ENCODE measurements at regions not wholly inside any gene's neighbourhood (a gene's known extent, or its start where the extent isn't known, plus 50 kb on each side); places are given as distances from the start of the nearest gene placed in this dataset.
"Not testable (repeated sequence)": the region's sequence is repeated elsewhere in the genome, so short reads cannot be mapped to it uniquely, and the experiment has no call there.

DNA sequence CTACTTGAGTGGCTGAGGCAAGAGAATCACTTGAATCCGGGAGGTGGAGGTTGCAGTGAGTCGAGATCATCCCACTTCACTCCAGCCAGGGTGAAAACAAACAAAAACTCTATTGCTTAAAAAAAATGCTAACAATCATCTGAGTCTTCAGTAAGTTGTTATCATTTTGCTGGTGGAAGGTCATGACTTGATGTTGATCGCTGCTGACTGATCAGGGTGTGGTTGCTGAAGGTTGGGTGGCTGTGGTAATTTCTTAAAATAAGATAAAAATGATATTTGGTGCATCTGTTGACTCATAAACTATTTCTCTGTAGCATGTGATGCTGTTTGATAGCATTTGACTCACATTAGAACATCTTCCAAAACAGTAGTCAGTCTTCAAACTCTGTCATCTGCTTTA lies 349.4 kb upstream of the PAPPA start:
- DNase-seq (ENCODE audit: low spot score): no peak

DNA sequence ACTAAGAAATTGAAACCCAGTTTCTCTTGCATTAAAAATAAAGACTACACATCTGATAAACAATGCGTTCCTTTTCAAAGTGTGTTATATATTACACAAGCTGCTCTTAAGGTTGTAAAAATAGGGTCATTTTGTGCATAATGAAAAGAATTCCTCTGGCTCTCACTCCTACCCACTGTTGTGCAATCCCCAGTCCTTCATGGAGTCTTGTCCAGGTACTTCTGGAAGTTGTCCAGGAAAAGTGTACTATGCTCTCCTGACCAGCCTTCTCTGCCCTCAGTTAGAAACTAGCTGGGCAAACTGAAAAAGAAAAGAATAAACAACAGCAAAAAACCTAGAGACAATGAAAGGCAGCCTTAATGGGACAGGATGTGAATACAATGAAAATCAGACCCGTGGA lies 345.5 kb upstream of the PAPPA start:
- DNase-seq (ENCODE audit: low spot score): peak; percentile 15

DNA sequence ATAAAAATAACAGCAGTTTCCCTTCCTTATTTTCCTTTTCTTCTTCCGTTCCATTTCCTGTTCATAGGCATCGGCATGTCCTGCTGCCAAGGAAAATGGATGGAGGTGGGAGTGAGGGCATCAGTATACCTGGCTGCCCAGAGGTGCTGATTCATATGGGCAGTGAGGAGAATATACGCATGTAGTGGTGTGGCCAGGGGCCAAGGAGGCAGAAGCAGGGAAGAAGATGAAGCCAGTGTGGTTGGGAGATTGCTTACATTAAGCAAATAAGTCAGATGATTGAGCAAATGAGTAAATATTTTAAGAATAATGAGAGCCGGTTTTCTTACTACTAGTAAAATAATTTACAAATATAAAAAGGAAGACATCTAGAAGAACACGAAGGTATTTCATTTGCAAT lies 344.9 kb upstream of the PAPPA start:
- peak; percentile 24 for DNase-seq (ENCODE audit: low spot score)

DNA sequence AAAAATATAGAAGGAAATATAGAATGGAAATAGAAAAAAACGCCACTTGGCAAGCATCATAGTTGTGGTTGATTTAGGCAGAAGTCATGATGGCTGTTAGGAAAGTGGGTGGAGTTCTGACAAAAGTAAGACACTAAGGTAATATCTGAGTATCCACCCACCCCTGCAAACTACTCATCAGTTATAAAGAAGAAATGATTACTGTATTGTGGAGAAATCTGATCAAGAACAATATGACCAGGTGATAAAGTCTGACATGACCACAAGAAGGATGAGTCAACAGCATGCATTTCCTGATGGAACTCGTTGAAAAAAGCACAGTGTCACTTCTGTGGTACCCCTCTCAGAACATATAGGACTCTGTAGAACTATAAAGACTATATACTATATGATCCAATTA lies 343.4 kb upstream of the PAPPA start:
- peak; percentile 22 for DNase-seq (ENCODE audit: low spot score)

DNA sequence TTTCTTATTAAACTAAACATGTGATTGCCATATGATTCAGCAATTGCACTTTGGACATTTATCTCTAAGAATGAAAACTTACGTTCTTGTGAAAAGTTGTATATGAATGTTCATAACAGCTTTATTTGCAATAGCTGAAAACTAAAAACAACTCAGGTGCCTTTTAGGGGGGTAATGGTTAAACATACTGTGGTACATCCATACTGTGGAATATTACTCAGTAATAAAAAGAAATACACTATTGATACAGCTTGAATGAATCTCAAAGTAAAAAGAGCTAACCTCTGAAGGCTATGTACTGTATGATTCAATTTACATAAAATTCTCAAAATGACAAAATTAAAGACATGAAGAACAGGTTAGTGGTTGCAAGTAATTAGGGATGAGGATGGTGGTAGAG lies 339.5 kb upstream of the PAPPA start:
- DNase-seq (ENCODE audit: low spot score): no peak

DNA sequence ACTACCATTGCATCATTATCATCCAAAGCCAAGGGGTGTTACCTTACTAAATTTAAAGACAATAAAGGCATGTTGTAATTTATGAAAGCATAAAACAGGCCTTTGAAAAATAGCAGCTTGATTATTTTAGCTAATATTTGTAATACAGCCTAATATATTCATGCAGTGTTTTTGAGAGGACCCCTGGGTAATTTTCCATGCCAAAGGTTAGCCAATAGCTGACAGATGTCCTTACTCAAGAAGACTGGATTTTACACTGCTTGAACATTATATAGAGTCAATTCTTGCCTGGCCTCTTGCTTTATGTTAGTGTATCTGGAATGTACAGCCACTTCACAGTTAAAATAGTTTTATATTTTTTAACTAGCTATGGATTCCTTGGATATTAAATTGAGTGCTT lies 337.8 kb upstream of the PAPPA start:
- no peak for DNase-seq (ENCODE audit: low spot score)

DNA sequence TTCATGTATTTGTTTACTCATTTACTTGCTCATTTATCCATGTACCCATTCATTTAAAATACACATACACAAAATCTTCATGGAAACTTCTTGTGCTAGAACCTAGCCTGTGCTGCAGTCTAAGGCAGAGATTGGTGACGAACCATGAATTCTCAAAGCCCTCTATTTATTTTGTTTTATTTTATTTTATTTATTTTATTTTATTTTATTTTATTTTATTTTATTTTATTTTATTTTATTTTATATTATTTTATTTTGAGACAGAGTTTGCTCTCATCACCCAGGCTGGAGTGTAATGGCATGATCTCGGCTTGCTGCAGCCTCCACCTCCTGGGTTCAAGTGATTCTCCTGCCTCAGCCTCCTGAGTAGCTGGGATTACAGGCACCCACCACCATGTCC lies 334.9 kb upstream of the PAPPA start:
- not testable (repeated sequence) for DNase-seq (ENCODE audit: low spot score)

DNA sequence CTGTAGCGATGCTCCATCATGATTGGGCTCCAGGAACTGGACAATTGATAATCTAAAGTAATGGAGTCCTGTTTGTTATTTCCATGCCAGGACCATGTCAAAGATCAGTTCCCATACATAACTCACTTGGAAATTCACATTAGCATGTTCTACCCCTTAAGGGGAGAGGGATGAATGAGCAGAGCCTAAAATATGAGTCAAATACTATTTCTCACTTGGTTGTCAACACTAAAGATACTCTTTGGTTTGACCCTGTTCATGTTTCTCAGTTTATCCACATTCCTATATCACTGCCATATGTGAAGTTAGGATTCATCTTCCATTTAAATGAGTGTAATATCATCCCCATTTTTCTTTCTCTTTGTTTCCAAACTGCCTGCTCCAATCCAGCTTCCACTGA lies 321.6 kb upstream of the PAPPA start:
- DNase-seq (ENCODE audit: low spot score): no peak

DNA sequence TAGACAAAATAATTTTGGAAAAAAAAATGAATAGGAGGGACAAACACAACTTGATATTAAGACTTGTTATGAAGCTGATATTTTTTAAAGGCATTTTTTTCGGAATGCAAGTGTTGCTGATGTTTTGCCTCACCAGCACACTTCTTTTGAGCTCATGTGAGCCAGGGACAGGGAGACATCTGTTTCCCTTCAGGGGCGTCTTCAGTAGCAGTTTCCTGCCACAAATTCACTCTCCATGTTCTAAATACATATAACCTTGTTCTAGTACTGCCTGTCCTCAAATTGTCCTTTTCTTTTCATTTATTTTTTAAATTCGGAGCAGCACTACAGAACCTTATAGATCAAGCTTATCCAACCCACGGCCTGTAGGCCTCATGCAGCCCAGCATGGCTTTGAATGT lies 316.0 kb upstream of the PAPPA start:
- DNase-seq (ENCODE audit: low spot score): no peak

DNA sequence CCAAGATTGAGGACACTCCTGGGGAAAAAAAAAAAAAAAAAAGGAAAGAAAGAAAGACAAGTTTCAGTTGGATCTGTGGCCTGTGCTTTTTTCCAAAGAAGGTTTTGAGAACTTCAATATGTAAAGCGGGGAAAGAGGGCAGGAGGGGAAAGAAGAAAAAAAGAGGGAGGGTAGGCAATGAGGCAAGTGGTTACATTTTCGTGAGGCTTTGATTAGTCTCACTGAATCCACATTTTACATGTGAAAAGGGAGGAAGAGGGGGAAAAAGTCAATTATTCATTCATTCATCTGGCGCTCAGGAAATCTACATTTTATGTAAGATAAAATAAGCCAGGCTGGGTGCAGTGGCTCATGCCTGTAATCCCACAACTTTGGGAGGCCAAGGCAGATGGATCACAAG lies 315.2 kb upstream of the PAPPA start:
- no peak for DNase-seq (ENCODE audit: low spot score)

DNA sequence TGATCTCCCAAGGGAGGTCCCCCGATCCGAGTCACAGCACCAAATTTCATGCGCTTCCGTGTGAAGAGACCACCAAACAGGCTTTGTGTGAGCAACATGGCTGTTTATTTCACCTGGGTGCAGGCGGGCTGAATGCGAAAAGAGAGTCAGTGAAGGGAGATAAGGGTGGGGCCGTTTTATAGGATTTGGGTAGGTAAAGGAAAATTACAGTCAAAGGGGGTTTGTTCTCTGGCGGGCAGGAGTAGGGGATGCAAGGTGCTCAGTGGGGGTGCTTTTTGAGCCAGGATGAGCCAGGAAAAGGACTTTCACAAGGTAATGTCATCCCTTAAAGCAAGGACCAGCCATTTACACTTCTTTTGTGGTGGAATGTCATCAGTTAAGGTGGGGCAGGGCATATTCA lies 309.2 kb upstream of the PAPPA start:
- DNase-seq (ENCODE audit: low spot score): not testable (repeated sequence)

DNA sequence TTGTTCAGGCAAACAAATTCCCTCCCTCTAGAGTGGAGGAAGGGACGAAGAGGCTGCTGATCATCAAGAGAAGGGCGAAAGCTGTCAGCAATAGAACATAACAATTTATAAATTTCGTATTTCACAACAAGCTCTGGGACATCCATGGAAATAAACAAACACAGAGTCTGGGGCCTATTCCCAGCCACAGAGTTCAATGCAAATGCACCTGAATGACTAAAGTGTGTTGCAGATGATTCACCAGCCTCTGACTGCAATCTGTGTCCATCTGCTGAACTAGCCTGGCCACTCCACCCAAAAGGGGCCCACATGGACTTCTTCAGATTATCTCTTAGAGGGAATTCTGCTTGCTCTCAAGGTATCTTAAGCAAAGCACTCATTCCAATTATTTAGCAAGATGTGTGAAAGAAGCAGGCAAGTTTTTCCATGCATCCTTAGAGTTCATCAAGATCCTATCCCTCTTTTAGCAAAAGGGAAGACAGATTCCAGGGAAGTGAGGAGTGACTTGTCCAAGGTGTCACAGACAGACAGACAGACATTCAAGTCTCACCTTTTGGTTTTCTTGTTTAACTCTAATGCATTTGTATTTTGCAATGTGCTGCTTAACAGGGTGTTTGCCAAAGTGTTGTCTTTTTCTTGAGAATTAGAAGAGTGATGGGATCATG lies 307.8 kb upstream of the PAPPA start:
- peak; percentile 60 for DNase-seq (ENCODE audit: low spot score)

DNA sequence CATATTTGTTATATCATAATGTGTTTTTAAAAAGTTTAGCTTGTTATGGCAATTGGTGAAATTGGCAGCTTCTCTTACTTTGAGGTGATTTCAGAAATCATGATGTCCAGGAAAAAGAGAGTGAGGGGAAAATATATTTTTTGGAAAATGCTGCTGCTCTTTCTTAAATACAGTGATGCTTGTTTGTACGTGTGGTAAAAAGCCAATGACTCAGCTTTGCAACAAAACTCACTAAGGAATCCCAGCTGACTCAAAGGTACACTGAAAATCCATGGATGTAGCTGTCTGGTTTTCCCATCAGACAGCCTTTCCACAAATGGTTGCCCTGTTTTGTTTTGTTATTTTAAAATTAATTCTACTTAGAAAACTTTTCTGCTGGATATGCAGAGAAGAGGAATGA lies 306.4 kb upstream of the PAPPA start:
- DNase-seq (ENCODE audit: low spot score): peak; percentile 20

DNA sequence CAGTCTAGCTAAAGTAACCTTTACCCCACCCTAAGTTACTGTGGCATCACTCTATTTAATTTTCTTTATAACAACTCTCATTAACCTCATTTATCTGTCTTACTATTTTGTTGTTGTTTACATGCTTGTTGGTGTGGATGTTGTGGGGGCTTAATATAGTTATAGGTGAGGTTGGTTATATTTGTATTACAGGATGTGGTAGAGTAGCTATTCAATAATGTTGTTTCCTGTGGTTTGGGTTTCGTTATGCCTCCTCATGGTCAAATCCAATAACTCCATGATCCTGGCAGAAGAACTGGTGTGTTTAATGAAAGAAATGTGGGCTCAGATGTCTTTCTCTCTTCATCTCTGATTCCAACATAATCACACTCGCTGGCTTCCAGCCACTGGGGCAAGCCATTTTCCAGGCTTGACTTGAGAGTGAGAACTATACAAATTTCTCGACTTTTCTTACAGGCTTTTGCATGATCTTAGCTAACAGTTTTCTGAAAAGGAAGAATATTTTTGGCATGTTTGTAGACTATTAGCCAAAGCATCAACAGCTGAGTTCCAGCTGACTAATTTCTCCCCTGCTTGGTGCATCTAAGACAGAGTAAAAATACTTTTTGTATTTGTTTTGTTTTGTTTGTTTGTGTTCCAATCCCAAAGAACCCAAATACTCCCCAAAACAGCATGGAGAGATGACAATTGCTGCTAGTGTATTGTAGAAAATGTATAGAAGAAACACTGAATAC lies 303.7 kb upstream of the PAPPA start:
- DNase-seq (ENCODE audit: low spot score): no peak

DNA sequence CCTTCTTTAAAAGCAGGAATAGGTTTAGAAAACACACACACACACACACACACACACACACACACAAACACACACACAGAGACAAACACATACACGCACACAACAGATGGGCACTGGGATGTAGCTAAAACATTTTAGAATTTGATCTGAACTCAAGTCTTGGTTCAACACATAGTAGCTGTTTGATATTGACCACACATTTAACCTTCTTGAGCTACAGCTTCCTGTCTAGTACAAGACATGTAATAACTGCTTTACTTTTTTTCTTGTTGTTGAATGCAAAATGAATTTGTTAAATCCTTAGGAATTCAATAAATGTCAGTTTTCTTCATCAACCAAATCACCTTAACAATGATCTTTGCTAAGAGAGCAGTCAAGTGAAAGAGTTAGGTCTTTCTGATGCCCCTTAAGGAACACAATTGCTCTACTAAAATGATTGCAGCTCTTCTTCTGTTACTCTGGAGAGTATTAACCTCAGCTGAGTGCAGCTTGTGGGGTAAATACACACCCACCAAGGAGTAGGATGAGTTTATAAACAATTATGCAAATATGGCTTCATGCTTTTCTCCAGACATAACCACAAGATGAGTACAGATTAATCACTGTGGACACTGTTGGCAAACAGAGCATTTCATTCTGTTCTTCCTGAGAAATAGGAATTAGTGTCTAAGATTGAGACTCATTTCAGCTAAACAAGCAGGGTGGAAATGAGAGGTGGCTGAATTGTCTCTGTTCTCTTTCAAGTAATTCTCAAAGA lies 302.9 kb upstream of the PAPPA start:
- DNase-seq (ENCODE audit: low spot score): peak; percentile 60

DNA sequence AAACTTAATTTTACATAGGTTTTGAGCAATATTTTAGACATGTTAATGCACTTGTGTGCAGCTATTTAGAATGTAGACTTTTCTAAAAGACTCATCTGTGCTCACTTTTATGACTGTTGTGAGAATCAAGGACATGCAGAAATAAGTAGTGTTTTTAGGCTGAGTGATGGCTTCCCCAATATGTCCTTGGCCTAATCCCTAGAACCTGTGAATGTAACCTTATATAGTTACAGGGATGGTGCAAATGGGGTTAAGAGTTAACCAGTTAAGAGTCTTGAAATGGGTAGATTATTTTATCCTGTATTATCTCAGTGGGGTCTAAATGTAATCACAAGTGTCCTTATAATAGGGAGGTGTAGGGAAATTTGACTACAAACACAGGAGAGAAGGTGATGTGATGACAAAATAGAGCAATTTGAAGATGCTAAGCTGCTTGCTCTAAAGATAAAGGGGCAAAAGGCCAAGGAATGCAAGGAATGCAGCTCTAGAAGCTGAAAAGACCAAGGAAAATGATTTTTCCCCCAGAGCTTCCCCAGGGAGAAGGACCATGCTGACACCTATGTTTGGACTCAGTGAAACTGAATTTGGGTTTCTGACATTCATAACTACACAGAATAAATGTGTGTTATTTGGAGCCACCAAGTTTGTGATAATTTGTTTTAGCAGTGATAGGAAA lies 298.0 kb upstream of the PAPPA start:
- no peak for DNase-seq (ENCODE audit: low spot score)

DNA sequence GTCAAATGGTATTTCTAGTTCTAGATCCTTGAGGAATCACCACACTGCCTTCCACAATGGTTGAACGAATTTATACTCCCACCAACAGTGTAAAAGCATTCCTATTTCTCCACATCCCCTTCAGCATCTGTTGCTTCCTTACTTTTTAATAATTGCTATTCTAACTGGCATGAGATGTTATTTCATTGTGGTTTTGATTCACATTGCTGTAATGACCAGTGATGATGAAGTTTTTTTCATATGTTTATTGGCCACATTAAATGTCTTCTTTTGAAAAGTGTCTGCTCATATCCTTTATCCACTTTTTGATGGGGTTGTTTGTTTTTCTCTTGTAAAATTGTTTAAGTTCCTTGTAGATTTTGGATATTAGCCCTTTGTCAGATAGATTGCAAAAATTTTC lies 295.2 kb upstream of the PAPPA start:
- DNase-seq (ENCODE audit: low spot score): not testable (repeated sequence)

DNA sequence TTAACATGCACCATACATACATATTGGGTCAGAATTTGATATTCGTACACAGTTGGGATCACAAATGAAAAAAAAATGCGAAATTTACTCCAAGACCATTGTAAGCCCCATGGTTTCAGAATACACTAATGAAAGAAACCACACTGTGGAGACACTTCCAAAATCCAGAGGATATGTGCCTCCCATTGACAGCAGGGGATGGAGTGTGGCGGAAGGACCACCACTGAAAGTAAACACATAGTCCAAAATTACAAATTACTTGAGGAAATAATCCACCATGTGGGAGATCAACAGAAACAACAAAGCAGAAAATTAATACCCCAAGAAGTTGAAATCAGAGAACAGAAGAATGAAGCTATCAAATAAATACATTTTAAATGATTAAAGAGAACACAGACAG lies 291.6 kb upstream of the PAPPA start:
- no peak for DNase-seq (ENCODE audit: low spot score)

DNA sequence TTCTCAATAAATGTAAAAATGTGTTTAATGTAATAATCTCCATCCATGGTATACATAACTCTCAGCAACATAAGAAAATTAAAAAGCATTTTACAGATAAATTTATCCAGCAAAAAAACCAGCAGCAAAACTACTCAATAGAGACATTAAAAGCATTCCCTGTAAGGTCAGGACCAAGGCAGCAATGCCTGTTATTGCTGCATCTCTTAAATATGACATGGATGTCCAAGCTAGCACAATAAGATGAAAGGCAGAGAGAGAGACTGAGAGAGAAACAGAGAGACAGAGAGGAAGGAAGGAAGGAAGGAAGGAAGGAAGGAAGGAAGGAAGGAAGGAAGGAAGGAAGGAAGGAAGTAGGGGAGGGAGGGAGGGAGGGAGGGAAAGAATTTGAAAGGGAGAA lies 289.0 kb upstream of the PAPPA start:
- DNase-seq (ENCODE audit: low spot score): no peak

DNA sequence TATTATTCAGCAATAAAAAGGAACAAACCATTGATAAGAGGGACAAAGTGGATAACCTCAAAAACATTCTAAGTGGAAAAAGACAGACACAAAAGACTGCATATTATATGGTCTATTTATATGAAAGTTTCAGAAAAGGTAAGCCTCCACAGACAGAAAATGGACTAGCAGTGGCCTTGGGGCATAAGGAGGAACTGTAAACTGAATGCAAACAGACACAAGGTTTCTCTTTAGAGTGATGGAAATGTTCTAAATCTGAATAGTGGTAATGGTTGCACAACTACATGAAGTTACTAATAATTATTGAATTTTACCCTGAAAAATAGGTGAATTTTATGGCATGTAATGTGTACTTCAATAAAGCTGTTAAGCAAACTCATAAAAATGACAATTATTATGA lies 286.3 kb upstream of the PAPPA start:
- no peak for DNase-seq (ENCODE audit: low spot score)

DNA sequence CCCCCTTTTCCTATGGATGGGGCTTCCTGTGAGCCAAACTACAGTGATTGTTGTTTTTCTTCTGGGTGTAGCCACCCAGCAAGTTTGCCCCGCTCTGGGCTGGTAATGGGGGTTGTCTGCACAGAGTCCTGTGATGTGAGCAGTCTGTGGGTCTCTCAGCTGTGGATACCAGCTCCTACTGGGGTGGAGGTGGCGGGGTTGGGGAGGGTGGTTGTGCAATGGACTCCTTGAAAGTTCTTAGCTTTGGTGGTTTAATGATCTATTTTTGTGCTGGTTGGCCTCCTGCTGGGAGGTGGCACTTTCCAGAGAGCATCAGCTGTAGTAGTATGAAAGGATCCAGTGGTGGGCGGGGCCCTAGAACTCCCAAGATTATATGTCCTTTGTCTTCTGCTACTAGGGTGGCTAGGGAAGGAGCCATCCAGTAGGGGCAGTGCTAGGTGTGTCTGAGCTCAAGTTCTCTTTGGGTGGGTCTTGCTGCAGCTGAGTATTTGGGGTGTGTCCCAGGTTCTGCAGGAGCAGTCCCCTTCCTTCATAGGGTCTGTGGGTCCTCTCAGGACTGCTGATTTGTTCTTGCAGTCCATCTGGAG lies 275.6 kb upstream of the PAPPA start:
- no peak for DNase-seq (ENCODE audit: low spot score)

DNA sequence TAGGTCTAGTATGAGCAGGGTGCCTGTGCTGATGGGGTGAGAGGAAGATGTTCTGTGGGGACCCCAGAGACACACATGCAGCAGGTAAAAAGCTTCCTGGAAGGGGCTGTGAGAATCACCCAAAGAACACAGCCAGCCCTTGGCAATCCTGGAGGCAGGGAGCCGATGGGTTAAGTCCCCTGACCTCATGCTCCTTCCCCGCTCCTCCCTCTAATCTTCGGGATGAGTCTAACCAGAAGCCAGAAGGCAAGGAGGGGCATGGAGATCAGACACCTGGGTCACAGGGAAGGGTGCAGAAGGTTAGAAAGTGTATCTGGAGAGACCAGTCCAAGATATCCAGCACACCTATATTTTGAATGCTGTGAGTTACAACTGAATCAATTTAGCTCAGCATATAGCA lies 274.1 kb upstream of the PAPPA start:
- no peak for DNase-seq (ENCODE audit: low spot score)
